Astrocyte of the cerebellum (primary cell): ENCODE measurements at regions not wholly inside any gene's neighbourhood (a gene's known extent, or its start where the extent isn't known, plus 50 kb on each side); places are given as distances from the start of the nearest gene placed in this dataset.

Experiments used
- DNase-seq: peaks from one replicate; pipeline ENCODE4 v3.0.0-alpha.2; 2011; ENCODE audit warnings: low read depth
- H3K4me3 ChIP-seq: 2 replicates; pipeline ENCODE4 v1.5.1; 2011; ENCODE audit warnings: mild to moderate bottlenecking, low read depth, low read length, moderate library complexity
- CTCF ChIP-seq: IDR thresholded peaks from 2 replicates; pipeline ENCODE4 v1.5.1; 2012; ENCODE audit warnings: low read length, low read depth, moderate library complexity, mild to moderate bottlenecking; ENCODE audit errors: missing control alignments
- in situ Hi-C: cut with HindIII; loops from 2 replicates; pipeline ENCODE4 v1.10.0; 2017; ENCODE audit warnings: low sequenced_read_pairs

GRCh38 chr20:48308232-48308781, 519.5 kb downstream of the PREX1 start:
- in situ Hi-C loops, result no loop called here

GRCh38 chr20:48307277-48307676, 520.5 kb downstream of the PREX1 start:
- no peak overlapping the region for H3K4me3 ChIP-seq
- no peak for TF ChIP-seq CTCF
- in situ Hi-C loops, result no loop called here
- no peak for DNase-seq

More at GRCh38 chr20:48308232-48308781, 519.5 kb downstream of the PREX1 start:
- no peak overlapping the region for H3K4me3 ChIP-seq
- TF ChIP-seq CTCF, result no peak
- DNase-seq, result no peak

GRCh38 chr20:48302844-48303542, 517.7 kb upstream of the SULF2 start:
- DNase-seq, result no peak
- in situ Hi-C loops, result no loop called here
- no peak for TF ChIP-seq CTCF
- no peak overlapping the region for H3K4me3 ChIP-seq

GRCh38 chr20:48302149-48302548, 516.9 kb upstream of the SULF2 start:
- no peak for DNase-seq
- TF ChIP-seq CTCF, result no peak
- no peak overlapping the region for H3K4me3 ChIP-seq
- in situ Hi-C loops, result no loop called here

GRCh38 chr20:48301189-48301588, 515.9 kb upstream of the SULF2 start:
- DNase-seq, result no peak
- TF ChIP-seq CTCF, result no peak
- in situ Hi-C loops, result no loop called here
- H3K4me3 ChIP-seq, result no peak overlapping the region

- no peak for DNase-seq
- TF ChIP-seq CTCF, result no peak
- H3K4me3 ChIP-seq, result no peak overlapping the region
- in situ Hi-C loops, result no loop called here
Observed at GRCh38 chr20:48300529-48300928, 515.2 kb upstream of the SULF2 start.
